GM12878 (cell line): ENCODE measurements at regions not wholly inside any gene's neighbourhood (a gene's known extent, or its start where the extent isn't known, plus 50 kb on each side); places are given as distances from the start of the nearest gene placed in this dataset.

Experiments
- BHLHE40 ChIP-seq, 2 experiments: fragments of 450-650 bp in 1 of 2; IDR thresholded peaks; 2 replicates each; pipeline ENCODE4 v1.6.1; 2011 to 2017; ENCODE audit warnings: low read depth in 2 of 2, borderline replicate concordance in 1 of 2, improper control_type of control experiment in 1 of 2, low read length in 1 of 2, mild to moderate bottlenecking in 1 of 2
- CHD2 ChIP-seq: IDR thresholded peaks from 2 replicates; pipeline ENCODE4 v1.6.1; 2011; ENCODE audit warnings: low read depth, low read length, improper control_type of control experiment, borderline replicate concordance
- CTCF ChIP-seq, 3 experiments: IDR thresholded peaks in 2 of 3; conservative IDR thresholded peaks in 1 of 3; 2 replicates each; pipeline ENCODE4 v1.5.1; 2011; ENCODE audit warnings: low read depth in 3 of 3, low read length in 3 of 3, mild to moderate bottlenecking in 3 of 3, control low read depth in 2 of 3, moderate library complexity in 2 of 3, inconsistent platforms in 1 of 3, mixed read lengths in 1 of 3; ENCODE audit not compliant: control insufficient read depth in 2 of 3, insufficient read depth in 1 of 3; ENCODE audit errors: extremely low read depth in 1 of 3
- EZH2 ChIP-seq: IDR thresholded peaks from 2 replicates; pipeline ENCODE4 v1.6.1; 2012; ENCODE audit warnings: low read depth, mild to moderate bottlenecking, control low read depth, inconsistent platforms, low read length, borderline replicate concordance; ENCODE audit not compliant: control insufficient read depth
- HDAC2 ChIP-seq: fragments of 200-600 bp; sonication (generic); IDR thresholded peaks from 2 replicates; pipeline ENCODE4 v1.6.1; 2017
- JUND ChIP-seq: IDR thresholded peaks from 2 replicates; pipeline ENCODE4 v1.6.1; 2012; ENCODE audit warnings: low read depth, mild to moderate bottlenecking, low read length, improper control_type of control experiment, moderate library complexity
- MAX ChIP-seq: IDR thresholded peaks from 2 replicates; pipeline ENCODE4 v1.6.1; 2012; ENCODE audit warnings: low read depth, low read length, improper control_type of control experiment
- PKNOX1 ChIP-seq: fragments of 450-650 bp; IDR thresholded peaks from 2 replicates; pipeline ENCODE4 v1.6.1; 2016; ENCODE audit warnings: mild to moderate bottlenecking
- POLR2A ChIP-seq: IDR thresholded peaks from 2 replicates; pipeline ENCODE4 v1.6.1; 2011; ENCODE audit warnings: low read depth, mild to moderate bottlenecking, low read length
- RCOR1 ChIP-seq: conservative IDR thresholded peaks from 2 replicates; pipeline ENCODE4 v1.6.1; 2012; ENCODE audit warnings: low read depth, low read length, improper control_type of control experiment

DNA sequence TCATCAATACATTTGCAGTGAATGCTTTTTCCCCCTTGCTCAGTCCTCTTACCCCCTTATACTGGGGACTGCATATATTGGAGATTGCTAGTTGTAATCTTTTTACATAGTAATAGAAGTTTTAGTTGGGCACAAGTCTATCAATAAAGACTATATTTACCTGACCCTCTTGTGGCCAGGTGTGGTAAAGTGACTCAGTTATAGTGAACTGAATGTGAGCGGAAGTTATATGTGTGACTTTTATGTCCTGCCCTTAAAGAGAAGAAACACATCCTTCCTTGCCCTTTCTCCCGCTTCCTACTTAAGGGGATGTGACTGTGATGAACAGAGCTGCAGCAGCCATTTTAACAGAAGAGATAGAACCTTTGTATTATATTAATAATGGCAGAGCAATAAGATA, 362.0 kb downstream of the METTL15 start:
- TF ChIP-seq RCOR1 (no peak), MAX (no peak), POLR2A (no peak), EZH2 (no peak), CTCF (IDR thresholded peaks at IDR 0.05 in 2 of 3, conservative IDR thresholded peaks at IDR 0.05 in 1 of 3; ENCODE audit: control insufficient read depth in 2 of 3, extremely low read depth in 1 of 3, insufficient read depth in 1 of 3, low read depth in 3 of 3, low read length in 3 of 3) (no peak), BHLHE40 (IDR thresholded peaks at IDR 0.05; ENCODE audit: borderline replicate concordance in 1 of 2, low read depth in 2 of 2, low read length in 1 of 2) (no peak), CHD2 (no peak), JUND (no peak), PKNOX1 (no peak), HDAC2 (no peak)
